Spleen (tissue), 7 donors: ENCODE measurements at regions not wholly inside any gene's neighbourhood (a gene's known extent, or its start where the extent isn't known, plus 50 kb on each side); places are given as distances from the start of the nearest gene placed in this dataset.

Source experiments
- POLR2A ChIP-seq, 3 donors: fragments of 450-650 bp; IDR thresholded peaks; one replicate each; pipeline ENCODE4 v1.5.1; 2017; ENCODE audit warnings: antibody characterized with exemption in 3 of 3, mild to moderate bottlenecking in 1 of 3
- TF ChIP-seq, protein P1 (sequence below), 11 experiments: fragments of 200-600 bp in 7 of 11; fragments of 450-650 bp in 4 of 11; sonication (generic) in 4 of 11; IDR thresholded peaks in 8 of 11; conservative IDR thresholded peaks in 3 of 11; 1 replicate in 7 of 11; 2 replicates in 4 of 11; pipeline versions ENCODE4 v1.4.0 to v1.8.0; 2016 to 2021; ENCODE audit warnings: antibody characterized with exemption in 11 of 11, inconsistent platforms in 4 of 11, mild to moderate bottlenecking in 1 of 11
- donor health status: DM: no; HTN: no; CAD: no; lungs with moderate emphysema.
- donor health status: DM: no; HTN: no; CAD: no.
- donor health status: DM: no; HTN: no; CAD: no.

DNA sequence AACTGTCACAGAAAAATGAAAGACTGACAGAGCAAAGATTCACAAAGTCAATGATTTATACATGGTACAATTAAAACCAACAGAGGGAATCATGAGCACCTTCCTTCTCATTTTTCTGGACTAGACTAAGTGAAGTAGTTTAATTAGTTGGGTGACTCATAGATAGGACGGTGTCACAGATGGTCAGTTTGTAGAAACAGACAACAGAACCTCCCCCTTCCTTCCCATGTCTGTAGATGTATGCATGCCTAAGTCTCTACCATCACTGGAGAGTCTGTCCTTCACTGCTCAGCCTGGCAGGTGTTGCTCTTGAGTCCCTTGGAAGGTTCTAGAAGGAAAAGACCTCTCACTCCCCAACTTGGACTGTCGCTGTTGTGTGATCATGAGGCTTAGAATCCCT lies 75.4 kb upstream of the EEF1E1 start:
- TF ChIP-seq, protein P1, sequence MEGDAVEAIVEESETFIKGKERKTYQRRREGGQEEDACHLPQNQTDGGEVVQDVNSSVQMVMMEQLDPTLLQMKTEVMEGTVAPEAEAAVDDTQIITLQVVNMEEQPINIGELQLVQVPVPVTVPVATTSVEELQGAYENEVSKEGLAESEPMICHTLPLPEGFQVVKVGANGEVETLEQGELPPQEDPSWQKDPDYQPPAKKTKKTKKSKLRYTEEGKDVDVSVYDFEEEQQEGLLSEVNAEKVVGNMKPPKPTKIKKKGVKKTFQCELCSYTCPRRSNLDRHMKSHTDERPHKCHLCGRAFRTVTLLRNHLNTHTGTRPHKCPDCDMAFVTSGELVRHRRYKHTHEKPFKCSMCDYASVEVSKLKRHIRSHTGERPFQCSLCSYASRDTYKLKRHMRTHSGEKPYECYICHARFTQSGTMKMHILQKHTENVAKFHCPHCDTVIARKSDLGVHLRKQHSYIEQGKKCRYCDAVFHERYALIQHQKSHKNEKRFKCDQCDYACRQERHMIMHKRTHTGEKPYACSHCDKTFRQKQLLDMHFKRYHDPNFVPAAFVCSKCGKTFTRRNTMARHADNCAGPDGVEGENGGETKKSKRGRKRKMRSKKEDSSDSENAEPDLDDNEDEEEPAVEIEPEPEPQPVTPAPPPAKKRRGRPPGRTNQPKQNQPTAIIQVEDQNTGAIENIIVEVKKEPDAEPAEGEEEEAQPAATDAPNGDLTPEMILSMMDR (IDR thresholded peaks at IDR 0.05 in 8 of 11, conservative IDR thresholded peaks at IDR 0.05 in 3 of 11): no peak
- no peak for TF ChIP-seq POLR2A (IDR thresholded peaks at IDR 0.05)
